Kidney (tissue), 13 donors: ENCODE measurements at regions not wholly inside any gene's neighbourhood (a gene's known extent, or its start where the extent isn't known, plus 50 kb on each side); places are given as distances from the start of the nearest gene placed in this dataset.

Experiments
- DNase-seq, 5 donors: peaks; one replicate each; pipeline ENCODE4 v3.0.0-alpha.2; 2013 to 2020
- FAIRE-seq: peaks from 2 replicates; lab custom pipeline; 2012; peaks lifted over from hg19 to GRCh38; lab: Jason Lieb, UNC
- H3K27ac ChIP-seq, 2 donors: one replicate each; pipeline ENCODE4 v1.7.0; 2013; ENCODE audit warnings: low read depth in 2 of 2, low read length in 2 of 2, inconsistent platforms in 1 of 2
- H3K27me3 ChIP-seq: one replicate; pipeline ENCODE4 v1.7.1; 2013; ENCODE audit warnings: low read length, inconsistent platforms; ENCODE audit not compliant: control insufficient read depth, insufficient read depth
- H3K36me3 ChIP-seq, 3 donors: one replicate each; pipeline versions ENCODE4 v1.7.0 to v1.7.1; 2013; ENCODE audit warnings: low read length in 3 of 3, control low read depth in 1 of 3, inconsistent platforms in 1 of 3; ENCODE audit not compliant: insufficient read depth in 3 of 3, control insufficient read depth in 2 of 3
- H3K4me1 ChIP-seq, 3 donors: one replicate each; pipeline versions ENCODE4 v1.7.0 to v1.7.1; 2013; ENCODE audit warnings: low read length in 3 of 3, inconsistent platforms in 1 of 3, low read depth in 1 of 3; ENCODE audit not compliant: control insufficient read depth in 2 of 3, insufficient read depth in 2 of 3
- H3K4me3 ChIP-seq, 3 donors: one replicate each; pipeline versions ENCODE4 v1.7.0 to v1.8.1; 2013; ENCODE audit warnings: low read length in 3 of 3, control low read depth in 1 of 3, inconsistent platforms in 1 of 3
- H3K9ac ChIP-seq, 3 donors: one replicate each; pipeline versions ENCODE4 v1.7.0 to v1.7.1; 2013; ENCODE audit warnings: low read length in 3 of 3, control low read depth in 1 of 3, inconsistent platforms in 1 of 3
- H3K9me3 ChIP-seq, 3 donors: one replicate each; pipeline versions ENCODE4 v1.7.0 to v1.7.1; 2013; ENCODE audit warnings: low read length in 3 of 3, control low read depth in 1 of 3, inconsistent platforms in 1 of 3; ENCODE audit not compliant: control insufficient read depth in 2 of 3, insufficient read depth in 1 of 3
- CTCF ChIP-seq: IDR thresholded peaks from 3 replicates; pipeline ENCODE4 v1.5.1; 2012; ENCODE audit warnings: mild to moderate bottlenecking, moderate library complexity, borderline replicate concordance; ENCODE audit not compliant: insufficient read depth; ENCODE audit errors: extremely low read depth
- intact Hi-C: fragments of 100-400 bp; cut with DNase I; formaldehyde crosslinking; loops from one replicate; pipeline ENCODE4 v1.11.1; 2022
- donor health status: control.
- donor health status: control.
- donor health status: control.
- donor health status: control.
- donor health status: control.
- donor health status: DM: yes; HTN: yes; CAD: no.
- donor health status: Normal renal cell carcinoma (clear cell type).

GRCh38 chr4:132195176-132195575 lies 953.9 kb upstream of the PCDH10 start:
- FAIRE-seq, result no peak
- intact Hi-C loops, result no loop called here
- Histone ChIP-seq H3K4me1 (no peaks in the 10 kb centered on the region), H3K4me3 (no peak overlapping the region), H3K27ac (no peak overlapping the region), H3K36me3 (no peaks in the 10 kb centered on the region), H3K9ac (no peak overlapping the region), H3K27me3 (no peaks in the 10 kb centered on the region), H3K9me3 (no peaks in the 10 kb centered on the region)
- DNase-seq, result no peak
- no peak for TF ChIP-seq CTCF

GRCh38 chr4:132203618-132204017 lies 945.5 kb upstream of the PCDH10 start:
- no peak overlapping the region for H3K9ac ChIP-seq
- no peaks in the 10 kb centered on the region for H3K27me3 ChIP-seq
- no peak overlapping the region for H3K27ac ChIP-seq
- DNase-seq (no peak), FAIRE-seq (no peak)
- no peaks in the 10 kb centered on the region for H3K4me1 ChIP-seq
- H3K4me3 ChIP-seq, result no peak overlapping the region
- intact Hi-C loops, result no loop called here
- H3K36me3 ChIP-seq, result no peaks in the 10 kb centered on the region
- TF ChIP-seq CTCF, result no peak
- H3K9me3 ChIP-seq, result no peaks in the 10 kb centered on the region

GRCh38 chr4:132214519-132214918 lies 934.6 kb upstream of the PCDH10 start:
- no peak for TF ChIP-seq CTCF
- Histone ChIP-seq H3K9ac (no peak overlapping the region), H3K4me3 (no peak overlapping the region), H3K27me3 (no peaks in the 10 kb centered on the region), H3K9me3 (no peaks in the 10 kb centered on the region), H3K36me3 (no peaks in the 10 kb centered on the region), H3K27ac (no peak overlapping the region), H3K4me1 (no peaks in the 10 kb centered on the region)
- FAIRE-seq (no peak), DNase-seq (no peak)
- intact Hi-C loops, result no loop called here

- H3K4me3 ChIP-seq, result no peak overlapping the region
- no peaks in the 10 kb centered on the region for H3K27me3 ChIP-seq
- DNase-seq (no peak), FAIRE-seq (no peak)
- H3K4me1 ChIP-seq, result no peaks in the 10 kb centered on the region
- intact Hi-C loops, result no loop called here
- H3K9ac ChIP-seq, result no peak overlapping the region
- TF ChIP-seq CTCF, result no peak
- H3K27ac ChIP-seq, result no peak overlapping the region
- no peaks in the 10 kb centered on the region for H3K36me3 ChIP-seq
- H3K9me3 ChIP-seq, result no peaks in the 10 kb centered on the region
Observed at GRCh38 chr4:132218406-132218805, 930.7 kb upstream of the PCDH10 start.
